HEK293 (cell line): ENCODE measurements at regions not wholly inside any gene's neighbourhood (a gene's known extent, or its start where the extent isn't known, plus 50 kb on each side); places are given as distances from the start of the nearest gene placed in this dataset.

Source experiments
- CTCF ChIA-PET: fragments of 350-600 bp; formaldehyde crosslinking; extraction: SDS; loops from one replicate; lab custom pipeline; 2021; ENCODE audit warnings: antibody characterized with exemption; lab: Yijun Ruan, JAX
- POLR2A ChIA-PET: fragments of 300-600 bp; formaldehyde crosslinking; extraction: SDS; loops from one replicate; lab custom pipeline; 2020; ENCODE audit warnings: antibody characterized with exemption, inconsistent platforms; lab: Yijun Ruan, JAX
- H3K27ac ChIP-seq: fragments of 200-500 bp; sonication (Bioruptor generic); 2 replicates; pipeline ENCODE4 v1.5.1; 2014; ENCODE audit warnings: low read depth, low read length, control low read depth, inconsistent platforms; ENCODE audit errors: extremely low read depth
- H3K36me3 ChIP-seq, 2 experiments: fragments of 200-500 bp in 1 of 2; sonication (Bioruptor generic) in 1 of 2; 1 replicate in 1 of 2; 2 replicates in 1 of 2; pipeline ENCODE4 v1.5.1; 2014 to 2017; ENCODE audit warnings: inconsistent platforms in 2 of 2, low read length in 2 of 2; ENCODE audit not compliant: control insufficient read depth in 2 of 2, insufficient read depth in 1 of 2
- H3K4me1 ChIP-seq: fragments of 200-500 bp; sonication (Bioruptor generic); 2 replicates; pipeline ENCODE4 v1.5.1; 2014; ENCODE audit warnings: mild to moderate bottlenecking, low read length, inconsistent platforms; ENCODE audit not compliant: control insufficient read depth, insufficient read depth
- H3K4me3 ChIP-seq: 2 replicates; pipeline ENCODE4 v1.5.1; 2011; ENCODE audit warnings: low read depth, mild to moderate bottlenecking, control low read depth, low read length, moderate library complexity
- H3K9me3 ChIP-seq: fragments of 200-500 bp; sonication (Bioruptor generic); 2 replicates; pipeline ENCODE4 v1.5.1; 2014; ENCODE audit warnings: low read depth, low read length, inconsistent platforms; ENCODE audit not compliant: control insufficient read depth, insufficient read depth
- HOXA7 ChIP-seq: sonication (generic); formaldehyde crosslinking; IDR thresholded peaks from 2 replicates; pipeline ENCODE4 v1.8.1; 2022; ENCODE audit warnings: missing genetic modification reagents, borderline replicate concordance
- INSM2 ChIP-seq: fragments of 450-650 bp; formaldehyde crosslinking; IDR thresholded peaks from 2 replicates; pipeline ENCODE4 v1.5.1; 2016; ENCODE audit warnings: missing biosample characterization, missing genetic modification characterization
- PRDM4 ChIP-seq: fragments of 450-650 bp; formaldehyde crosslinking; IDR thresholded peaks from 2 replicates; pipeline ENCODE4 v1.5.1; 2017; ENCODE audit warnings: missing biosample characterization, missing genetic modification characterization
- PRDM6 ChIP-seq: fragments of 450-650 bp; formaldehyde crosslinking; IDR thresholded peaks from 2 replicates; pipeline ENCODE4 v1.5.1; 2017; ENCODE audit warnings: missing biosample characterization, missing genetic modification characterization
- TRIM28 ChIP-seq: IDR thresholded peaks from 2 replicates; pipeline ENCODE4 v1.6.1; 2011; ENCODE audit warnings: low read length, control low read depth, borderline replicate concordance
- ZEB2 ChIP-seq: fragments of 450-650 bp; formaldehyde crosslinking; IDR thresholded peaks from 2 replicates; pipeline ENCODE4 v1.5.1; 2016; ENCODE audit warnings: missing biosample characterization, missing genetic modification characterization
- ZNF140 ChIP-seq: fragments of 450-650 bp; formaldehyde crosslinking; IDR thresholded peaks from 2 replicates; pipeline ENCODE4 v1.5.1; 2016; ENCODE audit warnings: missing biosample characterization, missing genetic modification characterization
- ZNF148 ChIP-seq: fragments of 450-650 bp; formaldehyde crosslinking; IDR thresholded peaks from 2 replicates; pipeline ENCODE4 v1.5.0; 2017; ENCODE audit warnings: missing biosample characterization, missing genetic modification characterization, borderline replicate concordance
- ZNF239 ChIP-seq: fragments of 450-650 bp; formaldehyde crosslinking; IDR thresholded peaks from 2 replicates; pipeline ENCODE4 v1.5.1; 2016; ENCODE audit warnings: missing biosample characterization, missing genetic modification characterization
- ZNF426 ChIP-seq: fragments of 450-650 bp; formaldehyde crosslinking; IDR thresholded peaks from 2 replicates; pipeline ENCODE4 v1.5.1; 2017; ENCODE audit warnings: missing biosample characterization, missing genetic modification characterization, mild to moderate bottlenecking, inconsistent platforms, moderate library complexity
- ZNF510 ChIP-seq: fragments of 450-650 bp; formaldehyde crosslinking; IDR thresholded peaks from 2 replicates; pipeline ENCODE4 v1.5.1; 2018; ENCODE audit warnings: mild to moderate bottlenecking, missing genetic modification characterization, missing biosample characterization; ENCODE audit not compliant: insufficient replicate concordance
- ZNF629 ChIP-seq: fragments of 450-650 bp; formaldehyde crosslinking; IDR thresholded peaks from 2 replicates; pipeline ENCODE4 v1.5.1; 2017; ENCODE audit warnings: missing biosample characterization, missing genetic modification characterization
- ZSCAN23 ChIP-seq: fragments of 450-650 bp; formaldehyde crosslinking; IDR thresholded peaks from 2 replicates; pipeline ENCODE4 v1.5.1; 2016; ENCODE audit warnings: missing biosample characterization, missing genetic modification characterization
- ZXDB ChIP-seq: fragments of 450-650 bp; formaldehyde crosslinking; IDR thresholded peaks from 2 replicates; pipeline ENCODE4 v1.5.1; 2016; ENCODE audit warnings: missing biosample characterization, missing genetic modification characterization

GRCh38 chr2:128776461-128777195, 458.0 kb upstream of the HS6ST1 start:
- CTCF ChIA-PET = no interaction called here
- H3K27ac ChIP-seq = no peak overlapping the region

More at GRCh38 chr2:128776461-128777195, 458.0 kb upstream of the HS6ST1 start:
- H3K4me3 ChIP-seq = no peak overlapping the region
- TF ChIP-seq ZNF148 (no peak), ZSCAN23 (tag by site-specific recombination) (no peak), ZNF426 (tag by site-specific recombination) (no peak), PRDM6 (tag by site-specific recombination) (no peak), ZNF510 (no peak), HOXA7 (no peak), ZNF239 (tag by site-specific recombination) (no peak), ZNF629 (tag by site-specific recombination) (no peak), ZNF140 (no peak), INSM2 (tag by site-specific recombination) (no peak), PRDM4 (no peak), ZXDB (tag by site-specific recombination) (no peak), ZEB2 (tag by site-specific recombination) (no peak), TRIM28 (no peak)
- TF ChIP-seq, all 188 proteins: peak for 0
- no peaks in the 10 kb centered on the region for H3K4me1 ChIP-seq
- H3K9me3 ChIP-seq = no peaks in the 10 kb centered on the region
- H3K36me3 ChIP-seq = no peaks in the 10 kb centered on the region
- POLR2A ChIA-PET = no interaction called here
